ENCODE measurements at regions not wholly inside any gene's neighbourhood (a gene's known extent, or its start where the extent isn't known, plus 50 kb on each side); places are given as distances from the start of the nearest gene placed in this dataset.

DNA sequence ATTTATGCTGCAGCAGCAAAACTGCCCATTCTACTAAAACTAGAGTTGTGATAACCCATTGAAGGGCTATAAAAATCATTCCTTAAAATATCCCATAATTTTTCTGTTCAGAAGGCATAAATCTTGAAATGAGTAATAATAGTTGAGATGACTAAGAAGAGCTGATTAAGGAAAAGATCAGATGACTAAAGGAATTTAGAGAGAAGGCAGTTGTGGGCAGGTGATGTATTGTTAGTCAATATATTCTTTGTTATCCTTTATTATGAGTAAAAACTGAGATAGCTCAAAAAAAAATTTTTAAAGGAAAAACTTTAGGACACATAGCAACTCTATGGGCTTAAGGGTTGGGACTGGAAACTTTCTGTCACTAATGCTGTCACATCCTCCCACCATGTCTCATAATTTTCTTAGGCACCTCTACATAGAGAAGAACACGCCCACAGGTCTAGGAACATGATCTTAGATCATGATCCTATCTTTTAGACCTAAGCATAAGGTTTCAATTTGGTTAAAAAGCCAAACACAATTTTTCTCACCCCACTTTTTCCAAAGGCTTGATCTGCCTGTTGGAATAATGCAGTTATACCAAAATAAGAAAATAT, 597.5 kb upstream of the MEF2C start:
- no peaks in the 10 kb centered on the region for H3K27me3 ChIP-seq
- TF ChIP-seq POLR2A (IDR thresholded peaks at IDR 0.05), result no peak
- TF ChIP-seq, protein P1, sequence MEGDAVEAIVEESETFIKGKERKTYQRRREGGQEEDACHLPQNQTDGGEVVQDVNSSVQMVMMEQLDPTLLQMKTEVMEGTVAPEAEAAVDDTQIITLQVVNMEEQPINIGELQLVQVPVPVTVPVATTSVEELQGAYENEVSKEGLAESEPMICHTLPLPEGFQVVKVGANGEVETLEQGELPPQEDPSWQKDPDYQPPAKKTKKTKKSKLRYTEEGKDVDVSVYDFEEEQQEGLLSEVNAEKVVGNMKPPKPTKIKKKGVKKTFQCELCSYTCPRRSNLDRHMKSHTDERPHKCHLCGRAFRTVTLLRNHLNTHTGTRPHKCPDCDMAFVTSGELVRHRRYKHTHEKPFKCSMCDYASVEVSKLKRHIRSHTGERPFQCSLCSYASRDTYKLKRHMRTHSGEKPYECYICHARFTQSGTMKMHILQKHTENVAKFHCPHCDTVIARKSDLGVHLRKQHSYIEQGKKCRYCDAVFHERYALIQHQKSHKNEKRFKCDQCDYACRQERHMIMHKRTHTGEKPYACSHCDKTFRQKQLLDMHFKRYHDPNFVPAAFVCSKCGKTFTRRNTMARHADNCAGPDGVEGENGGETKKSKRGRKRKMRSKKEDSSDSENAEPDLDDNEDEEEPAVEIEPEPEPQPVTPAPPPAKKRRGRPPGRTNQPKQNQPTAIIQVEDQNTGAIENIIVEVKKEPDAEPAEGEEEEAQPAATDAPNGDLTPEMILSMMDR (IDR thresholded peaks at IDR 0.05), result no peak
- no peak for DNase-seq
- no peaks in the 10 kb centered on the region for H3K4me1 ChIP-seq
- intact Hi-C loops (cut with DNase I), result no loop called here
- WGBS, 2 donors, result 60 to 74% methylated on average over 1 of the region's 1 CpG
- H3K4me3 ChIP-seq, result no peak overlapping the region
- H3K9me3 ChIP-seq, result no peaks in the 10 kb centered on the region
- H3K36me3 ChIP-seq, result no peaks in the 10 kb centered on the region
- no peak overlapping the region for H3K27ac ChIP-seq

- H3K4me3 ChIP-seq, result no peak overlapping the region
- intact Hi-C loops (cut with DNase I), result no loop called here
- 64 to 74% methylated on average over 1 of the region's 1 CpG for WGBS, 2 donors
Observed at GRCh38 chr5:89478851-89479250, 595.9 kb upstream of the MEF2C start.

DNA sequence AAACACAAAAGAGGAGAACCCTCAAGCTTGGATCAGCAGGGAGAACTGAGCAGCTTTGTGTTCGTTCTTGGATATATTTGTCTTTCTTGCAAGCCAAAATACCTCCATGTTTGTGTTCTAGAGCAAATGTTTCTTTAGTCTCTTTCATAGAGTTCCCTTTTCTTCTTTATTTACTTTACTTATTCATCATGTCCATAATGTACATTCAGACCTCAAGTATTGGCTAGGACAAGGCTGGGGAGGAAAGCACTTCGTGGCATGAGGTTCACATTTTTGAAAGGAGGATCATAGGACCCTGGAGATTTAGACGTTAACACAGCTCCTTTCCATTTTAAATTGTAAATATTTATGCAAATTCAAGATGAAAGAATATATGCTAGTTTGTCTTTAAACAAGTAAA, 590.2 kb upstream of the MEF2C start:
- no peak for DNase-seq
- TF ChIP-seq POLR2A (IDR thresholded peaks at IDR 0.05), result no peak
- TF ChIP-seq, protein P1 (IDR thresholded peaks at IDR 0.05), result no peak

More at GRCh38 chr5:89478851-89479250, 595.9 kb upstream of the MEF2C start:
- no peaks in the 10 kb centered on the region for H3K4me1 ChIP-seq
- H3K9me3 ChIP-seq, result no peaks in the 10 kb centered on the region
- TF ChIP-seq POLR2A (IDR thresholded peaks at IDR 0.05), result no peak
- TF ChIP-seq, protein P1 (IDR thresholded peaks at IDR 0.05), result no peak
- H3K36me3 ChIP-seq, result no peaks in the 10 kb centered on the region
- no peaks in the 10 kb centered on the region for H3K27me3 ChIP-seq
- no peak for DNase-seq
- no peak overlapping the region for H3K27ac ChIP-seq

DNA sequence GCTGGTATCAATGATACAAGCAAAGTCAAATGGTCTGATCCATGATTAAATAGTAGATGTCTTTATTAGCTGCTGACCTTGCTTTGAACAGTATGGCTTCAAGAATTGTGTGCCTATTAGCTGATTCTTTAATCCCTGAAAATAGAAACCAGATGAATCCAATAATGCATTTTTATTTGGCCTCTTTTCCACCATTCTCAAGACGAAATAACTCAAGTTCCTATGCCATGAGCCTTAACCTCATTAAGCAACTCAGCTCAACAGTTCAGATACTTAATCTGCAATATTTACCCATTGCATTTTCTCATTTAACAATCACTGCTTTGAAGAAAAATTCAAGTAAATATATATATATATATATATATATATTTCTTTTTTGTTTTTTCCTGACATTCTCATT, 588.6 kb upstream of the MEF2C start:
- WGBS, 2 donors, result 52% methylated on average over 1 of the region's 1 CpG
- no peak overlapping the region for H3K4me3 ChIP-seq
- no peaks in the 10 kb centered on the region for H3K9me3 ChIP-seq
- no peaks in the 10 kb centered on the region for H3K36me3 ChIP-seq
- TF ChIP-seq, protein P1 (IDR thresholded peaks at IDR 0.05), result no peak
- no peak for TF ChIP-seq POLR2A (IDR thresholded peaks at IDR 0.05)
- intact Hi-C loops (cut with DNase I), result no loop called here
- no peak for DNase-seq
- no peak overlapping the region for H3K27ac ChIP-seq
- no peaks in the 10 kb centered on the region for H3K4me1 ChIP-seq
- H3K27me3 ChIP-seq, result no peaks in the 10 kb centered on the region

More for the DNA sequence above, 590.2 kb upstream of the MEF2C start:
- 40% methylated on average over 3 of the region's 3 CpGs for WGBS, 2 donors
- Histone ChIP-seq H3K27me3 (no peaks in the 10 kb centered on the region), H3K4me1 (no peaks in the 10 kb centered on the region), H3K36me3 (no peaks in the 10 kb centered on the region), H3K4me3 (no peak overlapping the region), H3K27ac (no peak overlapping the region), H3K9me3 (no peaks in the 10 kb centered on the region)
- intact Hi-C loops (cut with DNase I), result no loop called here

GRCh38 chr5:89471115-89471514, 588.1 kb upstream of the MEF2C start:
- H3K27me3 ChIP-seq, result no peaks in the 10 kb centered on the region
- H3K9me3 ChIP-seq, result no peaks in the 10 kb centered on the region
- intact Hi-C loops (cut with DNase I), result no loop called here
- TF ChIP-seq POLR2A (IDR thresholded peaks at IDR 0.05), result no peak
- TF ChIP-seq, protein P1 (IDR thresholded peaks at IDR 0.05), result no peak
- no peak overlapping the region for H3K27ac ChIP-seq
- H3K36me3 ChIP-seq, result no peaks in the 10 kb centered on the region
- no peak overlapping the region for H3K4me3 ChIP-seq
- H3K4me1 ChIP-seq, result no peaks in the 10 kb centered on the region
- DNase-seq, result no peak
